GM12878 (cell line): ENCODE measurements at regions not wholly inside any gene's neighbourhood (a gene's known extent, or its start where the extent isn't known, plus 50 kb on each side); places are given as distances from the start of the nearest gene placed in this dataset.

Source experiments
- ATAC-seq: fragments of 200-7000 bp; cut with Tn5 transposase; 3 replicates; pipeline ENCODE4 v1.9.1; 2020; ENCODE audit warnings: mild to moderate bottlenecking, moderate library complexity
- BruUV-seq: library from RNA; stranded (reverse); fragments of 400-500 nt; replicated peaks from 2 replicates; lab custom pipeline; 2021; lab: Mats Ljungman, UMichigan
- CTCF ChIA-PET: fragments of 300-600 bp; sonication (Branson Sonifier 250); formaldehyde crosslinking; extraction: SDS; loops from one replicate; lab custom pipeline; 2021; ENCODE audit warnings: inconsistent platforms; lab: Yijun Ruan, JAX
- POLR2A ChIA-PET: fragments of 350-600 bp; formaldehyde crosslinking; extraction: SDS; loops from one replicate; lab custom pipeline; 2021; ENCODE audit warnings: inconsistent platforms; lab: Charles Lee
- RAD21 ChIA-PET: fragments of 300-600 bp; sonication (Branson Sonifier 250); formaldehyde crosslinking; loops from one replicate; lab custom pipeline; 2023; ENCODE audit warnings: antibody characterized with exemption; ENCODE audit not compliant: unreplicated experiment; lab: Charles Lee
- SMC1A ChIA-PET: fragments of 300-600 bp; sonication (Branson Sonifier 250); formaldehyde crosslinking; loops from one replicate; lab custom pipeline; 2023; ENCODE audit not compliant: unreplicated experiment, uncharacterized antibody; lab: Charles Lee
- DNase-seq: peaks from one replicate; pipeline ENCODE4 v3.0.0-alpha.2; 2011; ENCODE audit warnings: low read depth, low spot score
- FAIRE-seq: peaks from 3 replicates; lab custom pipeline; 2011; peaks lifted over from hg19 to GRCh38; lab: Jason Lieb, UNC
- H2AFZ ChIP-seq: 2 replicates; pipeline ENCODE4 v1.6.0; 2011; ENCODE audit warnings: low read depth, low read length, control low read depth; ENCODE audit not compliant: control insufficient read depth
- H3K27ac ChIP-seq: 2 replicates; pipeline ENCODE4 v1.5.1; 2011; ENCODE audit warnings: control low read depth; ENCODE audit not compliant: control insufficient read depth, insufficient read depth
- H3K27me3 ChIP-seq, 2 experiments: replicated peaks in 1 of 2; 2 replicates each; pipeline versions ENCODE4 v1.6.0 to v1.6.1; 2011; ENCODE audit warnings: low read length in 1 of 2; ENCODE audit not compliant: control insufficient read depth in 2 of 2, insufficient read depth in 2 of 2
- H3K36me3 ChIP-seq, 2 experiments: 2 replicates each; pipeline ENCODE4 v1.5.1; 2011; ENCODE audit warnings: low read length in 1 of 2; ENCODE audit not compliant: control insufficient read depth in 2 of 2, insufficient read depth in 2 of 2
- H3K4me1 ChIP-seq: 2 replicates; pipeline ENCODE4 v1.6.1; 2011; ENCODE audit warnings: mild to moderate bottlenecking, low read length, moderate library complexity, mixed read lengths; ENCODE audit not compliant: control insufficient read depth, insufficient read depth
- H3K4me2 ChIP-seq: 2 replicates; pipeline ENCODE4 v1.6.0; 2011; ENCODE audit warnings: control low read depth; ENCODE audit not compliant: control insufficient read depth, insufficient read depth
- H3K4me3 ChIP-seq: fragments of 200-600 bp; sonication (generic); 2 replicates; pipeline ENCODE4 v1.5.1; 2016
- H3K79me2 ChIP-seq: 2 replicates; pipeline ENCODE4 v1.6.0; 2011; ENCODE audit warnings: low read length; ENCODE audit not compliant: control insufficient read depth, insufficient read depth
- H3K9ac ChIP-seq: 2 replicates; pipeline ENCODE4 v1.8.0; 2011; ENCODE audit warnings: low read length, control low read depth, mixed read lengths; ENCODE audit not compliant: control insufficient read depth, insufficient read depth
- H3K9me3 ChIP-seq: replicated peaks from 3 replicates; pipeline ENCODE4 v1.5.1; 2011; ENCODE audit warnings: mild to moderate bottlenecking, low read length; ENCODE audit not compliant: control insufficient read depth, insufficient read depth
- H4K20me1 ChIP-seq: 2 replicates; pipeline ENCODE4 v1.6.0; 2011; ENCODE audit not compliant: control insufficient read depth, insufficient read depth
- CREM ChIP-seq: IDR thresholded peaks from 2 replicates; pipeline ENCODE4 v1.6.1; 2014; ENCODE audit warnings: antibody characterized with exemption, low read depth
- EZH2 ChIP-seq: IDR thresholded peaks from 2 replicates; pipeline ENCODE4 v1.6.1; 2012; ENCODE audit warnings: low read depth, mild to moderate bottlenecking, control low read depth, inconsistent platforms, low read length, borderline replicate concordance; ENCODE audit not compliant: control insufficient read depth
- HDAC6 ChIP-seq: fragments of 200-600 bp; sonication (generic); IDR thresholded peaks from one replicate; pipeline ENCODE4 v1.8.0; 2017; ENCODE audit warnings: antibody characterized with exemption; ENCODE audit not compliant: unreplicated experiment
- KLF5 ChIP-seq: fragments of 450-650 bp; IDR thresholded peaks from 2 replicates; pipeline ENCODE4 v1.6.1; 2014; ENCODE audit warnings: mild to moderate bottlenecking; ENCODE audit not compliant: partially characterized antibody
- RELA ChIP-seq: fragments of 450-650 bp; IDR thresholded peaks from 2 replicates; pipeline ENCODE4 v1.8.0; 2014; ENCODE audit warnings: borderline replicate concordance; ENCODE audit not compliant: partially characterized antibody
- STAT1 ChIP-seq: fragments of 450-650 bp; conservative IDR thresholded peaks from 2 replicates; pipeline ENCODE4 v1.6.1; 2014; ENCODE audit warnings: antibody characterized with exemption, mild to moderate bottlenecking
- WGBS: methylation state at CpG from one replicate; pipeline ENCODE4 v1.1.6; 2016; ENCODE audit warnings: low lambda C conversion rate; ENCODE audit not compliant: insufficient replicate concordance, insufficient coverage; ENCODE audit errors: missing lambda C conversion rate; 5-methylcytosine and 5-hydroxymethylcytosine counted together
- in situ Hi-C: fragments of 300-500 bp; cut with MboI; formaldehyde crosslinking; loops from 9 replicates; pipeline ENCODE4 v1.14.3; 2018; ENCODE audit warnings: mixed read lengths
- intact Hi-C: fragments of 100-400 bp; cut with micrococcal nuclease; formaldehyde crosslinking; loops from one replicate; pipeline ENCODE4 v1.14.2; 2022; ENCODE audit not compliant: unreplicated experiment
- TF ChIP-seq, protein P1 (sequence below): fragments of 450-650 bp; IDR thresholded peaks from 2 replicates; pipeline ENCODE4 v1.6.1; 2017; ENCODE audit warnings: antibody characterized with exemption, mild to moderate bottlenecking, moderate library complexity
- TF ChIP-seq, protein P2 (sequence below): fragments of 450-650 bp; formaldehyde crosslinking; IDR thresholded peaks from 2 replicates; pipeline ENCODE4 v1.4.0; 2020; ENCODE audit warnings: mild to moderate bottlenecking, moderate library complexity
- TF ChIP-seq, protein P3 (sequence below): fragments of 450-650 bp; IDR thresholded peaks from 2 replicates; pipeline ENCODE4 v1.6.1; 2018; ENCODE audit warnings: mild to moderate bottlenecking, low read depth, moderate library complexity; ENCODE audit not compliant: partially characterized antibody
- TF ChIP-seq, protein P4 (sequence below): fragments of 450-650 bp; IDR thresholded peaks from 2 replicates; pipeline ENCODE4 v1.6.1; 2017; ENCODE audit warnings: mild to moderate bottlenecking

DNA sequence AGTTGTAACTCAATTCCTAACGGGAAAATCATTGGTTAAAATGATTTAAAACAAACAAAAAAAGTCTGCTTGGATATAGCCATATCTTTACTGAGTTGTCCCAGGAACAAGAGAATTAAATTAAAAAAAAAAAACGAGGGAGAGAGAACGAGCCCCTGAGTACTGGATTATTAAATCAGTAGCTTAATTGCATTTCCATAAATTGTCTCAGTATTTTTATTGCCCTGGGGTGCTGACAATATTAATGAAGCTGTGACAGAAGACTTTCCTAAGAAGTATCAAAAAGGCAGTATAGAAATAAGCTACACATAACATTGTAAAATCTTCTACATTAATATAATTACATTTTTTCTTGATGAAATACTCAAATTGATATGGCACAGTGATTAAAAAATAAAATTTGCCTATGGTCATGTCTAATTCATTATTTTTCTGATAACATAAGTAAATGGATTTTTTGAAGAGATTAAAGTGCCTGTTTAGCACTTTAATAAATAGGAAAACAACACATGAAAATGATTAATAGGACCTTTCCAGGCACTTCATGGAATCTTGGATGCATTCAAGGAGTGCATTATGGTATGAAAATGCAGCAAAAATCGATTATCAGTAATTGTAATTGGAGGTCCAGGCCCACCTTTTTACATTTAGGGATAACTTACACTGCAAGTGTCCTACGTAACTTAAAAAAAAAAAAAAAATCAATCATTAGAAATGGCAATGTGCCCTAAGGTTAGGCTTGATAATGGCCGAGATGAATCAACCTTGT, 2233.4 kb downstream of the ARAP2 start (continued):
- TF ChIP-seq, protein P1, sequence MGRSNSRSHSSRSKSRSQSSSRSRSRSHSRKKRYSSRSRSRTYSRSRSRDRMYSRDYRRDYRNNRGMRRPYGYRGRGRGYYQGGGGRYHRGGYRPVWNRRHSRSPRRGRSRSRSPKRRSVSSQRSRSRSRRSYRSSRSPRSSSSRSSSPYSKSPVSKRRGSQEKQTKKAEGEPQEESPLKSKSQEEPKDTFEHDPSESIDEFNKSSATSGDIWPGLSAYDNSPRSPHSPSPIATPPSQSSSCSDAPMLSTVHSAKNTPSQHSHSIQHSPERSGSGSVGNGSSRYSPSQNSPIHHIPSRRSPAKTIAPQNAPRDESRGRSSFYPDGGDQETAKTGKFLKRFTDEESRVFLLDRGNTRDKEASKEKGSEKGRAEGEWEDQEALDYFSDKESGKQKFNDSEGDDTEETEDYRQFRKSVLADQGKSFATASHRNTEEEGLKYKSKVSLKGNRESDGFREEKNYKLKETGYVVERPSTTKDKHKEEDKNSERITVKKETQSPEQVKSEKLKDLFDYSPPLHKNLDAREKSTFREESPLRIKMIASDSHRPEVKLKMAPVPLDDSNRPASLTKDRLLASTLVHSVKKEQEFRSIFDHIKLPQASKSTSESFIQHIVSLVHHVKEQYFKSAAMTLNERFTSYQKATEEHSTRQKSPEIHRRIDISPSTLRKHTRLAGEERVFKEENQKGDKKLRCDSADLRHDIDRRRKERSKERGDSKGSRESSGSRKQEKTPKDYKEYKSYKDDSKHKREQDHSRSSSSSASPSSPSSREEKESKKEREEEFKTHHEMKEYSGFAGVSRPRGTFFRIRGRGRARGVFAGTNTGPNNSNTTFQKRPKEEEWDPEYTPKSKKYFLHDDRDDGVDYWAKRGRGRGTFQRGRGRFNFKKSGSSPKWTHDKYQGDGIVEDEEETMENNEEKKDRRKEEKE, result no peak
- TF ChIP-seq EZH2, result no peak
- TF ChIP-seq KLF5, result no peak

DNA sequence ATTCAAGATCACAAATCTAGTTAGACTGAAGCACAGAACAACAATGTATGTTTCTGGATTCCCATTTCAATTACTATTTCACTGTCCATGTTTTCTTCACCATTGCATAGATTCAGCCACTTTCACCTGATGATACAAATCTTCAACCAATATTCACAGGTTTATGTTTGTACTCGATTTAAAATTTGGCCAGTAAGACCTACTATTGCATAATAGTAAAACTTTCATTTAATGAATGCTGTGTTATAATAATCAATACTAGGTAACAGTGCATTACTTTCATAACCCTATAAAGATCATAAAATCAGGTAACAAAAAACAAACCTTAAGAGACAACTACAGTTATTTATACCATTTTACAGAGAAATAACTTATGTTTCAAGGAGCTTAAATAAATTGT, 2209.1 kb downstream of the ARAP2 start:
- no peak overlapping the region for H3K27ac ChIP-seq
- ChIA-PET SMC1A (no interaction called here), POLR2A (no interaction called here), CTCF (interaction anchor here (0.6 to 0.7 kb wide), 2 partner anchors 14 to 16 kb away, joined by 3 read pairs; no protein-coding TSS in a partner anchor), RAD21 (no interaction called here)
- no peak overlapping the region for H2AFZ ChIP-seq
- FAIRE-seq (no peak), DNase-seq (no peak), ATAC-seq (no peak)
- no peaks in the 10 kb centered on the region for H3K4me1 ChIP-seq
- no peaks in the 10 kb centered on the region for H3K27me3 ChIP-seq
- no peaks in the 10 kb centered on the region for H4K20me1 ChIP-seq
- no peaks in the 10 kb centered on the region for H3K79me2 ChIP-seq
- no peak overlapping the region for H3K9ac ChIP-seq
- in situ Hi-C loops (no loop called here), intact Hi-C loops (no loop called here)
- no peaks in the 10 kb centered on the region for H3K9me3 ChIP-seq
- no peaks in the 10 kb centered on the region for H3K36me3 ChIP-seq
- no peak overlapping the region for H3K4me3 ChIP-seq
- 4% methylated on average over 1 of the region's 1 CpG for WGBS
- no TSS peak for BruUV-seq
- no peak overlapping the region for H3K4me2 ChIP-seq
- TF ChIP-seq, protein P2, sequence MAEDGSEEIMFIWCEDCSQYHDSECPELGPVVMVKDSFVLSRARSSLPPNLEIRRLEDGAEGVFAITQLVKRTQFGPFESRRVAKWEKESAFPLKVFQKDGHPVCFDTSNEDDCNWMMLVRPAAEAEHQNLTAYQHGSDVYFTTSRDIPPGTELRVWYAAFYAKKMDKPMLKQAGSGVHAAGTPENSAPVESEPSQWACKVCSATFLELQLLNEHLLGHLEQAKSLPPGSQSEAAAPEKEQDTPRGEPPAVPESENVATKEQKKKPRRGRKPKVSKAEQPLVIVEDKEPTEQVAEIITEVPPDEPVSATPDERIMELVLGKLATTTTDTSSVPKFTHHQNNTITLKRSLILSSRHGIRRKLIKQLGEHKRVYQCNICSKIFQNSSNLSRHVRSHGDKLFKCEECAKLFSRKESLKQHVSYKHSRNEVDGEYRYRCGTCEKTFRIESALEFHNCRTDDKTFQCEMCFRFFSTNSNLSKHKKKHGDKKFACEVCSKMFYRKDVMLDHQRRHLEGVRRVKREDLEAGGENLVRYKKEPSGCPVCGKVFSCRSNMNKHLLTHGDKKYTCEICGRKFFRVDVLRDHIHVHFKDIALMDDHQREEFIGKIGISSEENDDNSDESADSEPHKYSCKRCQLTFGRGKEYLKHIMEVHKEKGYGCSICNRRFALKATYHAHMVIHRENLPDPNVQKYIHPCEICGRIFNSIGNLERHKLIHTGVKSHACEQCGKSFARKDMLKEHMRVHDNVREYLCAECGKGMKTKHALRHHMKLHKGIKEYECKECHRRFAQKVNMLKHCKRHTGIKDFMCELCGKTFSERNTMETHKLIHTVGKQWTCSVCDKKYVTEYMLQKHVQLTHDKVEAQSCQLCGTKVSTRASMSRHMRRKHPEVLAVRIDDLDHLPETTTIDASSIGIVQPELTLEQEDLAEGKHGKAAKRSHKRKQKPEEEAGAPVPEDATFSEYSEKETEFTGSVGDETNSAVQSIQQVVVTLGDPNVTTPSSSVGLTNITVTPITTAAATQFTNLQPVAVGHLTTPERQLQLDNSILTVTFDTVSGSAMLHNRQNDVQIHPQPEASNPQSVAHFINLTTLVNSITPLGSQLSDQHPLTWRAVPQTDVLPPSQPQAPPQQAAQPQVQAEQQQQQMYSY (CRISPR knock-in tag), result no peak
- TF ChIP-seq, protein P3, sequence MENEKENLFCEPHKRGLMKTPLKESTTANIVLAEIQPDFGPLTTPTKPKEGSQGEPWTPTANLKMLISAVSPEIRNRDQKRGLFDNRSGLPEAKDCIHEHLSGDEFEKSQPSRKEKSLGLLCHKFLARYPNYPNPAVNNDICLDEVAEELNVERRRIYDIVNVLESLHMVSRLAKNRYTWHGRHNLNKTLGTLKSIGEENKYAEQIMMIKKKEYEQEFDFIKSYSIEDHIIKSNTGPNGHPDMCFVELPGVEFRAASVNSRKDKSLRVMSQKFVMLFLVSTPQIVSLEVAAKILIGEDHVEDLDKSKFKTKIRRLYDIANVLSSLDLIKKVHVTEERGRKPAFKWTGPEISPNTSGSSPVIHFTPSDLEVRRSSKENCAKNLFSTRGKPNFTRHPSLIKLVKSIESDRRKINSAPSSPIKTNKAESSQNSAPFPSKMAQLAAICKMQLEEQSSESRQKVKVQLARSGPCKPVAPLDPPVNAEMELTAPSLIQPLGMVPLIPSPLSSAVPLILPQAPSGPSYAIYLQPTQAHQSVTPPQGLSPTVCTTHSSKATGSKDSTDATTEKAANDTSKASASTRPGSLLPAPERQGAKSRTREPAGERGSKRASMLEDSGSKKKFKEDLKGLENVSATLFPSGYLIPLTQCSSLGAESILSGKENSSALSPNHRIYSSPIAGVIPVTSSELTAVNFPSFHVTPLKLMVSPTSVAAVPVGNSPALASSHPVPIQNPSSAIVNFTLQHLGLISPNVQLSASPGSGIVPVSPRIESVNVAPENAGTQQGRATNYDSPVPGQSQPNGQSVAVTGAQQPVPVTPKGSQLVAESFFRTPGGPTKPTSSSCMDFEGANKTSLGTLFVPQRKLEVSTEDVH, result no peak
- TF ChIP-seq RELA, result no peak
- TF ChIP-seq STAT1, result no peak
- TF ChIP-seq, protein P4, sequence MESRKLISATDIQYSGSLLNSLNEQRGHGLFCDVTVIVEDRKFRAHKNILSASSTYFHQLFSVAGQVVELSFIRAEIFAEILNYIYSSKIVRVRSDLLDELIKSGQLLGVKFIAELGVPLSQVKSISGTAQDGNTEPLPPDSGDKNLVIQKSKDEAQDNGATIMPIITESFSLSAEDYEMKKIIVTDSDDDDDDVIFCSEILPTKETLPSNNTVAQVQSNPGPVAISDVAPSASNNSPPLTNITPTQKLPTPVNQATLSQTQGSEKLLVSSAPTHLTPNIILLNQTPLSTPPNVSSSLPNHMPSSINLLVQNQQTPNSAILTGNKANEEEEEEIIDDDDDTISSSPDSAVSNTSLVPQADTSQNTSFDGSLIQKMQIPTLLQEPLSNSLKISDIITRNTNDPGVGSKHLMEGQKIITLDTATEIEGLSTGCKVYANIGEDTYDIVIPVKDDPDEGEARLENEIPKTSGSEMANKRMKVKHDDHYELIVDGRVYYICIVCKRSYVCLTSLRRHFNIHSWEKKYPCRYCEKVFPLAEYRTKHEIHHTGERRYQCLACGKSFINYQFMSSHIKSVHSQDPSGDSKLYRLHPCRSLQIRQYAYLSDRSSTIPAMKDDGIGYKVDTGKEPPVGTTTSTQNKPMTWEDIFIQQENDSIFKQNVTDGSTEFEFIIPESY, result no peak
- no peak for TF ChIP-seq HDAC6
- TF ChIP-seq CREM, result no peak
